GM12864 (cell line): ENCODE measurements at regions not wholly inside any gene's neighbourhood (a gene's known extent, or its start where the extent isn't known, plus 50 kb on each side); places are given as distances from the start of the nearest gene placed in this dataset.

Experiments
- DNase-seq: peaks from one replicate; pipeline ENCODE4 v3.0.0-alpha.2; 2011; ENCODE audit warnings: low read depth
- H3K4me3 ChIP-seq: 2 replicates; pipeline ENCODE4 v1.5.1; 2011; ENCODE audit warnings: mild to moderate bottlenecking, low read depth, low read length, control low read depth
- TF ChIP-seq, protein P1 (sequence below): IDR thresholded peaks from 2 replicates; pipeline ENCODE4 v1.5.1; 2011; ENCODE audit warnings: low read depth, mild to moderate bottlenecking, moderate library complexity, low read length, control low read depth, inconsistent platforms; ENCODE audit errors: missing control alignments

DNA sequence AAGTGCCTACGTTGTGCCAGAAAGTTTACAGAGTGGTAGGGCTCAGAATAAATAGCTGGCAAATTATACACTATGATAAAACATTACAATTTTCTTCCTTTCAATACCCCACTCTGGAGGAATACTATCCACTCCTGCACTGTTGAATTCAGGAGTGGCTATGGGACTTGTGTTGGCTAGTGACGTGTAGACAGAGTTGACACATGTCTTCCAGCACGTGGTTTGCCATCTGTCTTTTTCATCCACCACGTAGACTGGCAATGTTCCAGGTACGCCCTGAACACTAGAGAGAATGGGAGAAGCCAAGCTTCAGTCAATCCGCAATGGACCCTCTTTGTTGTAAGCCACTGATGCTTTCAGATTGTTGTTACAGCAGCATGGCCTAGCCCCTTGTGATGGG, 168.8 kb upstream of the RBPJ start:
- TF ChIP-seq, protein P1, sequence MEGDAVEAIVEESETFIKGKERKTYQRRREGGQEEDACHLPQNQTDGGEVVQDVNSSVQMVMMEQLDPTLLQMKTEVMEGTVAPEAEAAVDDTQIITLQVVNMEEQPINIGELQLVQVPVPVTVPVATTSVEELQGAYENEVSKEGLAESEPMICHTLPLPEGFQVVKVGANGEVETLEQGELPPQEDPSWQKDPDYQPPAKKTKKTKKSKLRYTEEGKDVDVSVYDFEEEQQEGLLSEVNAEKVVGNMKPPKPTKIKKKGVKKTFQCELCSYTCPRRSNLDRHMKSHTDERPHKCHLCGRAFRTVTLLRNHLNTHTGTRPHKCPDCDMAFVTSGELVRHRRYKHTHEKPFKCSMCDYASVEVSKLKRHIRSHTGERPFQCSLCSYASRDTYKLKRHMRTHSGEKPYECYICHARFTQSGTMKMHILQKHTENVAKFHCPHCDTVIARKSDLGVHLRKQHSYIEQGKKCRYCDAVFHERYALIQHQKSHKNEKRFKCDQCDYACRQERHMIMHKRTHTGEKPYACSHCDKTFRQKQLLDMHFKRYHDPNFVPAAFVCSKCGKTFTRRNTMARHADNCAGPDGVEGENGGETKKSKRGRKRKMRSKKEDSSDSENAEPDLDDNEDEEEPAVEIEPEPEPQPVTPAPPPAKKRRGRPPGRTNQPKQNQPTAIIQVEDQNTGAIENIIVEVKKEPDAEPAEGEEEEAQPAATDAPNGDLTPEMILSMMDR = no peak
- H3K4me3 ChIP-seq = no peak overlapping the region
- DNase-seq = no peak

DNA sequence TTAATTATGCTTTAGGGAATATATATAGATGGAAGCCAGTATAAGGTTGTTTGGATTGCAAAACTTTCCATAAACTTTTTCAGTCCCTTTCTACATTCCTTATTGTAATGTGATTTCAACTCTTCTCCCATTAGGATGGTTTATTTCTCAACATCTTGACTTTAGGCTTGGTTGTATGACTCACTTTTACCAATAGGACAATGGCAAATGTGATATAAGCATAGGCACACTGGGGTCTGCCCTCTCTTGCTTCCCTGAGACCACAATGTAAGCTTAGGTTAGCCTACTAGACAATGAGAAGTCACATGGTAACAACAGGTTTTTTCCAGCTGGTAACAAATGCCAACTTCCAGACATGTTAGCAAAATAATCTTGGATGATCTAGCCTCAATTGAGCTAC, 163.3 kb upstream of the RBPJ start:
- H3K4me3 ChIP-seq = no peak overlapping the region
- TF ChIP-seq, protein P1 = no peak
- no peak for DNase-seq

DNA sequence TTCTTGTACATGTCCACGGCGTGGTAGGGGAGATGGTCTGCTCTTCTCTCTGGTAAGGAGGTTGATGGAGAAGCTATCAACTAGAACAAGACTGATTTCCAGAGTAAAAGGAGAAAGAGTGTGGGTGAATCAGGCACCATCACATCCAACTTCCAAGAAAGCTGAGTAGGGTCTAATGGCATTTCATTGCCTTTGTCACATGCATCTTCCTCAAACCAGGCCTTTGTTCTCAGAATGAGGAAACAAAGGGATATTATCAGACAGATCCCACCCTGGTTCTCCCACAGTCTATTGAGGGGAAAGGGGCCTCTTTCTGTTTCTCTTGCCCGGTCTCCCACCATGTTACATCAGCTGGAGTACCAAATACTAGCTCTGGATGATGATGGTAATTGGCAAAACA, 160.2 kb upstream of the RBPJ start:
- H3K4me3 ChIP-seq = no peak overlapping the region
- TF ChIP-seq, protein P1 = no peak
- DNase-seq = no peak

DNA sequence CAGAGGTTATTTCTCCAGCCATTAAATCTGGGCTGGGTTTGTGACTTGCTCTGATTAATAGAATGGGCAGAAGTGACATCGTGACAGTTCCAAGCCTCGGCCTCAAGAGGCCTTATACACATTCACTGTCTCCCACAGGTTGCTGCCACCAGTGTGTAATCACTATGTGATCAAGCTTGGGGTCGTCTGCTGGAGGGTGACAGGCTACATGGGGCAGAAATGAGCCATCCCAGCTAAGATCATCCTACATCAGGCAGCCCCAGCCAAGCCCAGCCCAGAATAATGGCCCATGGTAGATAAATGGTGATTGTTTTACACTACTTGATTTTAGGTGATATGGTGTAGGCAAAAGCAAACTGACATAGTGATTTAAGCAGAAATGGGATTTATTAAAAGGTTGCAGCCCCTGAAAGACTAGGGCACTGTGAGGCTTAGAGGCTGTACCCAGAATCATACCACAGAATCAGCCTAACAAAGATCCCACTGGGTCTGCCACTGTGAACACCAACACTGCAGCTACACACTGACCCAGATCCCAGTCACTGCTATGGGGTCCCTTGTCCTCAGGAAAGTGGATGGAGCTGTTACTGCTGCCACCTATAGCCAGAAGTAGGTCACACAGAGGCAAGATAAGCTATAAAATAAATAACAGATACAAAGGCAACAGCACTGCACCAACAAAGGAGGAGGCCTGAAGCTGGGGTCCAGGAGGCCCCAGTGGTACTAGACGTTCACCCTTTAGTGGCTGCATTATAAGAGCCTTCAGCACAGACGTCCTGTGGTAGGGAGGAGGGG, 159.6 kb upstream of the RBPJ start:
- no peak for DNase-seq
- TF ChIP-seq, protein P1 = no peak
- no peak overlapping the region for H3K4me3 ChIP-seq

DNA sequence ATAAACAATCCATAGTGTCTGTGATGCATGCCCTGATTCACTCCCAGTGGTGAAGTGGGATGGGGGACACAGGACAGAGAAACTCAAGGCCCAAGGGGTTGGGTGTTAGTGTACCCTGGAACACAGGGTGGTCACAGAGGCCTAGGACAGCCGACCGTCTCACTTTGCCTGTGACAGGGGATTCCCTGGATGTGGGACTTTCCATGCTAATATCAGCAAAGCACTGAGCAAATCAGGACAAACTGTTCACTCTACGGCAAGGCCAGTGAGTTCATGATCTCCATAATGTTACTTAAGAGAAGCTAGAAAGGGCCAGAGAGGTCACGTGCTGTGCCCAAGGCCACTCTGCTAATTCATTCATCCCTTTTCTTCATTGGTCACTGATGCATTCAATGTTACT, 158.7 kb upstream of the RBPJ start:
- TF ChIP-seq, protein P1 = no peak
- H3K4me3 ChIP-seq = no peak overlapping the region
- no peak for DNase-seq

DNA sequence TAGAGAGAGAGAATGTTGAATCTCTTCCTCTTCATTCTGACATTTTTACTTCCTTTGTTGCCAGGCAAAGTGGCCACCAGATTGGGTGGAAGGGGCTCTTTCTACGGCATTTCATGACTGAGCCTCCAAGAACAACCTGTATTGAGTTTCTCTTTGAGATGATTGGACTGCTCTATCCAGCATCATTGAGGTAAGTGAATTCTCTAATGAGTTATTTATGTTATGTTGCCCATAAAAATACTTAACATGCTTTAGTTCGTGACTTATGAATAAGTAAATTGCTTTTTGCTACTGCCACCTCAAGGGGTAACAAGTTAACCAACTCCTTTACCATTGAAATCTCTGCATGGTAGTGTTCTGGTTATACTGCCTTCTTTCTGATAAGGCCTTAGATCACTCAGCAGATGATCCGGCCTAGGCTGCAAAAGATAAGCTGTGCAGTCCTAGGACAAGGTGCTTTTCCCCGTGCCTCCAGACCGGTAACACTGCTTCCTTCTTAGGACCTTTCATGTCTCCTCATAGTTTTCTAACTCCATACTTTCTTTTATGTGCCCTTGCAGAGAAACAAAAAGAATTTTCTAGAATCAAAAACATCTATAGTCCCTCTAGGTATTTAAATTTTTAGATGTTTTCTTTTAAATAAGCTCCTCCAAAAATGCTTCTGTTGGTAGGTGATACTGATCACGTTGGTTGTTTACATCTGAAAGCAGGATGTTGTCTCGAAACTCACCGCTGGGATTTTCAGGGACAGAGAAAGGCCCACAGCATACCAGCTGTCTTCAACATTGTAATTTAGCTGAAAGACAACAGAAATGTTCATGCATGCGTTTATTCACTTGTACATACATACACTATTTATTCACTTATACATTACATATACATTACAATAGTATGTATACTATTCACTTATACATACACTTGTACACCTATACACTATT, 157.1 kb upstream of the RBPJ start:
- no peak for DNase-seq
- TF ChIP-seq, protein P1 = no peak
- no peak overlapping the region for H3K4me3 ChIP-seq

DNA sequence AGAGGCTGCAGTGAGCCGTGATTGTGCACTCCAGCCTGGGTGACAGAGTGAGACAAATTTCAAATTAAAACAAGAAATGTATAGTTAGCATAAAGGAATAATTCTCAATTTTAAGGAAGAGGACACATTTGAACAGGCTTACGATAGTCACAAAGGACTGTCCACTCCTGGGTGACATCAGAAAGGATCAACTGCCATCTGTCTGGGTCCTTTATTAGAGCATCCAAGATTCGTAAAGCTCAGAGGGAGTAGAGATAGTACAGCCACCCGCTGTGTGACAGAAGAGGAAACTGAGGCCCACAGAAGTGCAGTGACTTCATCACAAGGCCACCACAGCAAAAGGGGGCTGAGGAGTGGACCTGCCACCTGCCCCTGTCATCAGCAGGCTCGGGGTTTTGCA, 149.3 kb upstream of the RBPJ start:
- no peak overlapping the region for H3K4me3 ChIP-seq
- DNase-seq = no peak
- TF ChIP-seq, protein P1 = no peak
